HUES6 (cell line): ENCODE measurements at regions not wholly inside any gene's neighbourhood (a gene's known extent, or its start where the extent isn't known, plus 50 kb on each side); places are given as distances from the start of the nearest gene placed in this dataset.

Experiments
- H3K27ac ChIP-seq: 2 replicates; pipeline ENCODE4 v1.7.0; 2013; ENCODE audit warnings: low read depth, mild to moderate bottlenecking, low read length, inconsistent platforms
- H3K27me3 ChIP-seq: 2 replicates; pipeline ENCODE4 v1.6.1; 2013; ENCODE audit warnings: low read length; ENCODE audit not compliant: control insufficient read depth, insufficient read depth
- H3K36me3 ChIP-seq: 2 replicates; pipeline ENCODE4 v1.6.1; 2013; ENCODE audit warnings: low read length; ENCODE audit not compliant: control insufficient read depth, insufficient read depth
- H3K4me1 ChIP-seq: 2 replicates; pipeline ENCODE4 v1.6.1; 2013; ENCODE audit warnings: low read length; ENCODE audit not compliant: control insufficient read depth, insufficient read depth
- H3K4me3 ChIP-seq: 2 replicates; pipeline ENCODE4 v1.5.1; 2013; ENCODE audit warnings: low read depth, low read length
- H3K9ac ChIP-seq: one replicate; pipeline ENCODE4 v1.6.1; 2013; ENCODE audit warnings: mild to moderate bottlenecking, low read length
- H3K9me3 ChIP-seq: 2 replicates; pipeline ENCODE4 v1.6.1; 2013; ENCODE audit warnings: low read depth, low read length; ENCODE audit not compliant: control insufficient read depth, insufficient read depth

DNA sequence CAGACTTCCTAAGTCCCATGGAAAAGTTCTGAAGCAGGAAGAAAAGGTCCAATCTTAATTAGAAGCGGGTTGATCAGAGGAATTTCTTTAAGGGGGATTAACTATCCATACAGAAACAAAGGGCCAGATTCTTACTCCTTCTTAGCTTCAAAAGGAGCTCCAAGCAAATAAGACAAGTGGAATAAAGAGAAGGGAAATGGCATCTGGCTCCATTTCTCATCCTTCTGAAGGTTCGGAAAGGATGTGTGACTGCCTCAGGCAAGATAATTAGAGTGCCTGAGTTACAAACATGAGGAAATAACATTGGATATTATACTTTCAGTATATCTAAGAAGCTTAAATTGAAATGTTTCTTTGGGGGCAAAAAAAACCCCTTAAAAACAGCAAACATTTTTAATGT is 88.1 kb upstream of the ADAMTS19 start:
- no peaks in the 10 kb centered on the region for H3K36me3 ChIP-seq
- H3K27me3 ChIP-seq = no peaks in the 10 kb centered on the region
- no peak overlapping the region for H3K9ac ChIP-seq
- no peak overlapping the region for H3K27ac ChIP-seq
- H3K4me3 ChIP-seq = no peak overlapping the region
- no peaks in the 10 kb centered on the region for H3K9me3 ChIP-seq
- H3K4me1 ChIP-seq = no peaks in the 10 kb centered on the region

DNA sequence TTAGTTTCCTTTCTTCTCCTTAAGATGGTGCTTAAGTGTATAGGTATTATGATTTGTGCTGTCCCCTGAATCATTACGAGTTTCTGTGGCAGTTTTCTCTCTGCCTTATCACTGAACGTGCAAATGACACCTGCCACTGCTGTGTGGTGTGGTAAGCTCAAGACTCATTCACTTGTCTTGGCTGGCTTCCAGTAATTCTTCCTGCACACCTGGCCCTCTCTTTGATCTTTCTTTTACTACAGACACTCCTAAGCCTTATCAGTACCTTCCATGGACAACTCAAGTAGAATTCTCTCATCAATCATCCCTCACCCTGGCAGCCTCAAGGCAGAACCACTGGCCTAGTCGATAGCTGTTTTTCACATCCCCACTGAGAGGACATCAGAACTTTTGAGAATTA is 82.6 kb upstream of the ADAMTS19 start:
- H3K27ac ChIP-seq = no peak overlapping the region
- H3K9me3 ChIP-seq = no peaks in the 10 kb centered on the region
- no peak overlapping the region for H3K9ac ChIP-seq
- no peaks in the 10 kb centered on the region for H3K36me3 ChIP-seq
- no peak overlapping the region for H3K4me3 ChIP-seq
- H3K27me3 ChIP-seq = no peaks in the 10 kb centered on the region
- 0 out of 2 replicates have a peak, but pooled peaks cover 3% of the 10 kb centered on the region for H3K4me1 ChIP-seq

- no peak overlapping the region for H3K4me3 ChIP-seq
- H3K4me1 ChIP-seq = 0 out of 2 replicates have a peak, but pooled peaks cover 3% of the 10 kb centered on the region
- H3K27ac ChIP-seq = no peak overlapping the region
- H3K9ac ChIP-seq = no peak overlapping the region
- H3K27me3 ChIP-seq = no peaks in the 10 kb centered on the region
- no peaks in the 10 kb centered on the region for H3K36me3 ChIP-seq
- H3K9me3 ChIP-seq = no peaks in the 10 kb centered on the region
Observed at GRCh38 chr5:129378961-129379360, 81.1 kb upstream of the ADAMTS19 start.

- 0 out of 2 replicates have a peak, but pooled peaks cover 3% of the 10 kb centered on the region for H3K4me1 ChIP-seq
- H3K9me3 ChIP-seq = no peaks in the 10 kb centered on the region
- H3K4me3 ChIP-seq = no peak overlapping the region
- no peaks in the 10 kb centered on the region for H3K36me3 ChIP-seq
- no peak overlapping the region for H3K9ac ChIP-seq
- H3K27me3 ChIP-seq = no peaks in the 10 kb centered on the region
- no peak overlapping the region for H3K27ac ChIP-seq
Observed at GRCh38 chr5:129379406-129379805, 80.7 kb upstream of the ADAMTS19 start.

GRCh38 chr5:129382921-129383672 is 77.0 kb upstream of the ADAMTS19 start:
- H3K9ac ChIP-seq = no peak overlapping the region
- no peak overlapping the region for H3K4me3 ChIP-seq
- 0 out of 2 replicates have a peak, but pooled peaks cover 3% of the 10 kb centered on the region for H3K4me1 ChIP-seq
- H3K27ac ChIP-seq = no peak overlapping the region
- no peaks in the 10 kb centered on the region for H3K9me3 ChIP-seq
- H3K27me3 ChIP-seq = no peaks in the 10 kb centered on the region
- H3K36me3 ChIP-seq = no peaks in the 10 kb centered on the region

DNA sequence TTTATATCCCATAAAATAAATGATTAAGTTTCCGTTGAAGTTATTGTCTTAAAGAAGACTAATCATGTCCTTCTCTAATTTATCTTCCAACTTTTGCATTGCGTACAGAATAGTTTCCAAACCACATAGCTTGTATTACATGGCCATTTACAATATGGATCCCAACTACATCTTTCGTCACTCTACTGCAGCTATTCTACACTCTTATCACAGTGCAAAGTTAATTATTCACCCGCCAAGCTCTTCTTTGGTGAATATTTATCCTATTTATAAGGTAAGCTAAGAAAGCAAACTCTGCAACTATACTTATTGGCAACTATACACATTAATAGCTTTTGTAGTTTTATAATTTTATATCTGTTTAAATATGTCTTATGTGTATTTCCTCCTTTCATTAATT is 75.9 kb upstream of the ADAMTS19 start:
- Histone ChIP-seq H3K27ac (no peak overlapping the region), H3K4me3 (no peak overlapping the region), H3K36me3 (no peaks in the 10 kb centered on the region), H3K4me1 (0 out of 2 replicates have a peak, but pooled peaks cover 3% of the 10 kb centered on the region), H3K9ac (no peak overlapping the region), H3K27me3 (no peaks in the 10 kb centered on the region), H3K9me3 (no peaks in the 10 kb centered on the region)

- Histone ChIP-seq H3K4me3 (no peak overlapping the region), H3K27ac (no peak overlapping the region), H3K9me3 (no peaks in the 10 kb centered on the region), H3K27me3 (no peaks in the 10 kb centered on the region), H3K4me1 (no peaks in the 10 kb centered on the region), H3K36me3 (no peaks in the 10 kb centered on the region), H3K9ac (no peak overlapping the region)
Observed at GRCh38 chr5:129384736-129385135, 75.4 kb upstream of the ADAMTS19 start.

GRCh38 chr5:129387944-129388343 is 72.2 kb upstream of the ADAMTS19 start:
- Histone ChIP-seq H3K9me3 (no peaks in the 10 kb centered on the region), H3K9ac (no peak overlapping the region), H3K36me3 (no peaks in the 10 kb centered on the region), H3K27me3 (no peaks in the 10 kb centered on the region), H3K4me1 (no peaks in the 10 kb centered on the region), H3K4me3 (no peak overlapping the region), H3K27ac (no peak overlapping the region)

DNA sequence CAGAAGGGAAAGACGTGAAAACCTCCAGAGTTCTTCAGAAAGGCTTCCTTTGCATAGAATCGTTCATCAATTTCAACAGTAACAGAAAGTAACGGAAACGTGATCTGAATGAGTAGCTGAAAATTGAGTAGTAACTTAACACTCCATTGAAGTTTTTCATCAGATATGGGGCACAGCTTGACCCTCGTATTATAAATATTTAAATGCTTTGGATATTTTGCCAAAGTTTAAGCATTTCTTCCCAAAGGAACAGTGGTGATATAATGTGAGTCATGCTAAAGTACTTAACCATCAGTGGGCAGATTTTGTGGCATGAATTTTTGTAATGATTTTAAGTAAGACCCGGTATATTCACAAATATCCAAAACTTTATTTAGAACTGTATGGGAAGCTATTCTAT is 67.4 kb upstream of the ADAMTS19 start:
- H3K4me3 ChIP-seq = no peak overlapping the region
- no peaks in the 10 kb centered on the region for H3K27me3 ChIP-seq
- peaks cover 9% of the 10 kb centered on the region; the same call in 1 of the 2 replicates for H3K4me1 ChIP-seq
- no peaks in the 10 kb centered on the region for H3K36me3 ChIP-seq
- H3K9ac ChIP-seq = no peak overlapping the region
- no peak overlapping the region for H3K27ac ChIP-seq
- H3K9me3 ChIP-seq = peaks cover 9% of the 10 kb centered on the region

DNA sequence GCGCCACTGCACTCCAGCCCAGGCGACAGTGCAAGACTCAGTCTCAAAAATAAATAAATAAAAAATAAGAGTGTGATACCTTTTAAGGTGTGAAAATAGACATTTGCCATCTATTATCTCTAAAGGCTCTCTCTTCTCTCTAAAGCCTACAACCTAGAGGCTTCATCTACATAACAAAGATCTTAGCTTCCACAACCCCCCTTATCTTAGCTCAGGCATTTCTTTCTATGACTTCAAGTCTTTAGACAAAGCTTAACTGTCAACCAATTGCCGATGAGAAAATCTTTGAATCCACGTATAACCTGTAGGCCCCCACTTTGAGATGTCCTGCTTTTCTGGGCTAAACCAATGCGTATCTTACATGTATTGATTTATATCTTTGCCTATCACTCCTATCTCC is 64.9 kb upstream of the ADAMTS19 start:
- peaks cover 9% of the 10 kb centered on the region for H3K9me3 ChIP-seq
- H3K27me3 ChIP-seq = no peaks in the 10 kb centered on the region
- H3K36me3 ChIP-seq = no peaks in the 10 kb centered on the region
- no peak overlapping the region for H3K9ac ChIP-seq
- H3K27ac ChIP-seq = no peak overlapping the region
- peaks cover 31% of the 10 kb centered on the region for H3K4me1 ChIP-seq
- no peak overlapping the region for H3K4me3 ChIP-seq

GRCh38 chr5:129398026-129398678 is 61.9 kb upstream of the ADAMTS19 start:
- Histone ChIP-seq H3K9me3 (peaks cover 9% of the 10 kb centered on the region), H3K4me1 (peaks cover 32% of the 10 kb centered on the region), H3K36me3 (no peaks in the 10 kb centered on the region), H3K9ac (no peak overlapping the region), H3K4me3 (no peak overlapping the region), H3K27me3 (no peaks in the 10 kb centered on the region), H3K27ac (peak overlapping the region; percentile 40; the same call in 1 of the 2 replicates)
